ENCODE measurements at regions not wholly inside any gene's neighbourhood (a gene's known extent, or its start where the extent isn't known, plus 50 kb on each side); places are given as distances from the start of the nearest gene placed in this dataset.

- DNase-seq (ENCODE audit: low read depth, low spot score), result no peak
These were observed 434.2 kb upstream of the TPM1 start for GRCh38 chr15:62608369-62608768.

DNA sequence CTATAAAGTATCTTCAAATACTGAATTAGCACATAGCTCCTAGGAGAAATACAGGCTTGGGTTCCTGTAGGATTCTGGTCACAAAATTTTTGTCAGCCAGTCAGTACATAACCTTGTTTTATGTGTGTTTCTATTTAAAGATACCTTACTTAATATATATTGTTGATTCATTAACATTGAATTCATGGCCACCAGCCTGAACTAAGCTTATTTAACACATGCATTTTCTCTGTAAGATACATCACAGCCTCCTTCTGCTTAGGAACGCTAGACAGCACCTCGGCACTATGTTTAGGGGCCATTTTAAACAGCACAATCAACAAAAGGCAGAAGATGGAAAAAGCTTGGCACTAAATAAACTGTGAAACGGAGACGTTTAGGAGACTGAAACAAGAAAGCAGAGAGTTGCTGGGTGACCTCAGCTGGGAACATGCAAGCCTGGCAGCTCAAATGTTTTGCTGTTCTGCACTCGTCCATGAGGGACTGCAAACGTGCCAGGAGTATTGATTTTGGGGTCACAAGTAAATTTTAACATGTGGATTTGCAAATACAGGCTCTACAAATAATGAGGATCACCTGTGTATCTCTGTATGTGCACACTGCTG lies 432.2 kb upstream of the TPM1 start:
- DNase-seq (ENCODE audit: low read depth, low spot score), result no peak

DNA sequence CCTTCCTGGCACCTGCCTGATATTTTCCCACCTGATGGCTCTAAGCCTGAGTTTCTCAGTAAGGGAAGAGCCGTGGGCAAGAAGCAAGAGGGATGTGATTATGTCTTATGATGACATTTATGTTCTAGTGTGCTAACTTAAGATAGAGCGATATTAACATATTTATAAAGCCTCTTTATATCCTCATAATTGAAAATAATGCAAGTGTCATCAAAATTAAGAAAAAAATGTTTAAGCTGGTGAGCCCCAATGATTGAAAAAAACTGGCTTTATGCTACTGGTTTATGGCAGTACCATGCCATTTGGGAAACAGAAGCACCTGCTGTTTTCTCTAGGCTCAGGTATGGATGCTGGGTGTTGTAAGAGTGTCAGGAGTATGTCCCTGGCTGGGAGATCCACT lies 431.5 kb upstream of the TPM1 start:
- DNase-seq (ENCODE audit: low read depth, low spot score), result no peak

- DNase-seq (ENCODE audit: low read depth, low spot score), result no peak
These were observed 430.3 kb upstream of the TPM1 start for GRCh38 chr15:62612183-62612733.

DNA sequence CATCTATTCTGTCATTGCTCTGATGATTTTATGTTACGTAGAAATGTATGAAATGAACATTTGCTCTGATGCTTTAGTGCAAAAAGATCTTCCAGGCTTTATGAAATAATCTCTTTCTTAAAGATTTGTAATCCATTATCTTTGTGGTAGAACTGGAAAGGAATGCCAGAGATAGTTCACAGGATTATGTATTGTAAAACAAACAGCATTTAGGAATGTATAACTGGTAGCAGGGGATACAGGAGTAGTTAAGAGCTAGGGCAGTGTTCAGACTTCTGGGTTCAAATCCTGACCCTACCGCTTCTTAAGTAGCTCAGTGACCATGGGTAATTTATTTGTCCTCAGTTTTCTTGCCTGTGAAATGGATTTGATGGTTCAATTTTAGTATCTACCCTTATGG lies 429.8 kb upstream of the TPM1 start:
- DNase-seq (ENCODE audit: low read depth, low spot score), result no peak

GRCh38 chr15:62616746-62617145 lies 425.8 kb upstream of the TPM1 start:
- DNase-seq (ENCODE audit: low read depth, low spot score), result no peak

DNA sequence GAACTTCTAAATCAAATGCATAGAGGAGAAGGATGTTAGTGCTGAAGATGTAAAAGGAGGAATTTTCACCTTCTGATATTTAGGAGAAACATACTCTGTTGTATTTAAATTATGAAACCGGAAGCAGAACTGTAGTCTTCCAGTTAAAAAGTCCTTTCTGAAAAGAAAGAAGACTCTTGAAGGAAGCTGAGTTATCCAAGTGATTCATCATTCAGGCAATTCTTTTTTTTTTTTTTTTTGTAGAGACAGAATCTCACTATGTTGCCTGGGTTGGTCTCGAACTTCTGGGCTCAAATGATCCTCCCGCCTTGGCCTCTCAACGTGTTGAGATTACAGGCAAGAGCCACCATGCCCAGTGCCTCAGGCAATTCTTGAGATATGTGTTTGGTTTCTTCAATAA lies 424.8 kb upstream of the TPM1 start:
- no peak for DNase-seq (ENCODE audit: low read depth, low spot score)

GRCh38 chr15:62618432-62618831 lies 424.1 kb upstream of the TPM1 start:
- no peak for DNase-seq (ENCODE audit: low read depth, low spot score)

- DNase-seq (ENCODE audit: low read depth, low spot score), result no peak
These were observed 423.6 kb upstream of the TPM1 start for GRCh38 chr15:62618846-62619504.

DNA sequence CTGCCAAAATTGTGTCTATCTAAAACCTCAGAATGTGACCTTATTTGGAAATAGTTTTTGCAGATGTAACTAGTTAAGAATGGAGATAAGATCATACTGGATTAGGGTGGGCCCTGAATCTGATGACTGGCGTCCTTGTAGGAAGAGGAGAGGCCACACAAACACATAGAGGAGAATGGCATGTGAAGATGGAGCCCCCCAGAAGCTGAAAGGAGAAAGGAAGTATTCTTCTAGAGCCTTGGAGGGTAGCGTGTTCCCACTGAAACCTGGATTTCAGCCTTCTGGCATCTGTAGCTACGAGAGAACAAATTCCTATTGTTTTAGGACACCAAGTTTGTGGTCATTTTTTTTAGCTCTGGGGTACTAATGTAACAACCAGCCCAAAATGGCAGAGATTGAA lies 423.0 kb upstream of the TPM1 start:
- no peak for DNase-seq (ENCODE audit: low read depth, low spot score)

DNA sequence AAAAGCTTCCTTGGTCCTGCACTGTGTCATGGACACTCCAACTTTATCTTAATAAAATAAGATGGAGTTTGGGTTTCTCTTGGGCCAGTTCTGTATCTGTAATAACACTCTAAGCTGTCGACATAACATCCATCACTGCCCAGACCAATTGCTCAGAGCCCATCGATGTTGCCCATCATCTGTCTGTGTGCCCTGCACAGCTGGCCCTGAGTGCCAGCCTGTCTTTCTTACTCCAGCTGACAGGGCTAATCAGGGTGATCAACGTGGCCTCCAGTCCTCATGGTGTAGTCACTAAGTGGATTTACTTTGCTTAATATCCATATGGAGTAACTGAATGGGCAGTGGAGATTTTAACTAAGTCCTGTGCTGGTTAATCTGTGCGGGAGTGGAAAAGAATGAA lies 419.8 kb upstream of the TPM1 start:
- no peak for DNase-seq (ENCODE audit: low read depth, low spot score)

- no peak for DNase-seq (ENCODE audit: low read depth, low spot score)
These were observed 417.8 kb upstream of the TPM1 start for GRCh38 chr15:62624547-62625378.

DNA sequence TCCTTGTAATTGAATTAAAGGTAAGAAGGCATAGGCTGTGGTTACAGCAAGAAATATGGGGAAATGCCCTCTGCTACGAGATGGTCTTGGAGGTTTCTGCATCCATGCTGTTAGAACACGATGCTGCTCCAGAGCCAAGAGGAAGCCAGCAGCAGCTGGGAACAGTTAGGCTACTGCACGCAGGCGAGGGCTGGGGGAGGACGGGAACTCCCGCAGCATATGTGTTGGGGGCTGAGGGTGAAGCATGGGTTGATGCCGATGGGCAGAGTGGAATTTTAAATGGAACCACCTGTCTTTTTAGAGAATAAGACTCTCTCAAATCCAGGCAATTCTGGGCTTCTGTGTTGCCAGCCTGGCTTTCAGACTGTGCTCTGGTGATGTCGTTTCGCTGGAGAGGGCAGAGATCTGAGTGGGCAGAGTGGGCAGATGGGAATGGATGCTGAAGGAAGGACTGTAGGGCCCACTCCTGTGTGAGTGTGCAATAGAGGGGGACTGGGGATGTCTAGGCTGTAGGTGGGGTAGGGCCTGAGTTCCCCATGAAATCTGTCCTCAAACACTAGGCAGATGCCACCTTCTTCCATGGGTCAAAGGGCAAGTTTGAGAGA lies 417.0 kb upstream of the TPM1 start:
- DNase-seq (ENCODE audit: low read depth, low spot score), result no peak

DNA sequence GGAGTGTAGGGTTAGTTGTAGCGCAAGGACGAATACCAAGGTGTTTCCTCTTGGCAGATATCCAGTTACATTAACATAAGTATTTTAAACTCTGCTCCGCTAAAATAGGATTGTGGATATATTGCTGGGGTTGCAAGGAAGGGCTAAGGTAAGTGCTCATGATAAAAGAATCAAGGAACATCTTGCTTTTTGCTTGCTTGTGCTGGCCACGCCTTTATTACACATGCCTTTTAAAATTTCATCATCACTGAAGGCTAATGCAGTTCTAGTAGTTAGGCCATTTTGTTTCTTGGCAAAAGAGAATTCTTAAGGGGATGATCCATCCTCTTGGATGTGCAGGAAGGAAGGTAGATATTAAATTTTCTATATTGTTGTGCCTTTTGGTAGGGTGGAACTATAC lies 415.6 kb upstream of the TPM1 start:
- DNase-seq (ENCODE audit: low read depth, low spot score), result no peak

- DNase-seq (ENCODE audit: low read depth, low spot score), result no peak
These were observed 411.3 kb upstream of the TPM1 start for GRCh38 chr15:62631076-62631724.

DNA sequence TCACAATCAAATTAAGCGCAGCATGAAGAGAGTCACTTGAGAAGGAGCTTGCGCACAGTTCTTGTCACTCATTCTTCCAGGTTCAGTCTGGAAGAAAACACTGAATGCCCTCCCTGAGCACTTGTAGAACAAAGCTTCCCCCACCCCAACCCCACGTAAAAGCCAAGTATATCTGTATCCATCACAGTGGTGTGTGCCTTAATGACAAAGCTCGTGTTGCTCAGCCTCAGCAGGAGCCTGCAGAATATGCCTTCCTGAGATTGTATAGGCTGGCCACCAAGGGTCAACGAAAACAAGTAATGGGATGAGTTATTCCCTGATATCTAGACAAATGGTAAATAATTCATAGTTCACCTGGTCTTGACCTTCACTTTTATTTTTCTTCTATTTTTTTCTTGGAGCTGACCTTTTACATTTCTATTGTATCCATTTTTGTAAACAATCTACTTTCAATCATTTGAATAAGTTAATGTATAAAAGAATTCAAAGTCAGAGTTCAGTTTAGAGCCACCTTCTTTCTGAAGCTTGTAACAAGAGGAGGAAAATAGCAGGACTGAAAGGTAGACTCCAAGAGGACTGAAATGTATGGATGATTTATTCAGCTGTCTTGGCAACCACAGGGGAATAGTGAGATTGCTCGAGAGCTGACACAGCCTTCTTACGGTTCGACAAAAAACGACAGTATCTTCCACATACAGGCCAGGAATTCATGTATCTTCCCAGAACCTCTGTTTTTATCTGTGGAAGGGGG lies 405.5 kb upstream of the TPM1 start:
- no peak for DNase-seq (ENCODE audit: low read depth, low spot score)

DNA sequence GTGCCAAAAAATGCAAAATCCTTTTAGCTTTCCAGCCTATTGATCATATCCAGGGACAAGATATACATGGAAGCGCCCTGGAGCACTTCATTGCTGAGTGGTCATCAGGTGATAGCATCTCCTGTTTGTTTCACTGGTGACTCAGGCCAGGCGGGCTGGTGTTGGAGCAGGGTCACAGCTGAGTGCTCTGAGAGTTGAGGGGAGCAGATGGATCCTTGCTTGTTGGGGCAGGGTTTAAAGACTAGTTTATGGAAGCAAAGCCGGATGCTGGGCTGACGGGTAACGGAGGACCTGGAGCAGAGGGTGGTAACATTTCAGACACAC lies 405.0 kb upstream of the TPM1 start:
- peak; percentile 32 for DNase-seq (ENCODE audit: low read depth, low spot score)

GRCh38 chr15:62637950-62638619 lies 404.5 kb upstream of the TPM1 start:
- no peak for DNase-seq (ENCODE audit: low read depth, low spot score)

GRCh38 chr15:62639432-62639831 lies 403.1 kb upstream of the TPM1 start:
- no peak for DNase-seq (ENCODE audit: low read depth, low spot score)

- DNase-seq (ENCODE audit: low read depth, low spot score), result no peak
These were observed 402.5 kb upstream of the TPM1 start for GRCh38 chr15:62639906-62640605.
